LNCAP (cell line): ENCODE measurements at regions not wholly inside any gene's neighbourhood (a gene's known extent, or its start where the extent isn't known, plus 50 kb on each side); places are given as distances from the start of the nearest gene placed in this dataset.

Source experiments
- TF ChIP-seq, protein P1 (sequence below): fragments of 450-650 bp; IDR thresholded peaks from 2 replicates; pipeline ENCODE4 v1.5.1; 2017; ENCODE audit warnings: mild to moderate bottlenecking

- TF ChIP-seq, protein P1, sequence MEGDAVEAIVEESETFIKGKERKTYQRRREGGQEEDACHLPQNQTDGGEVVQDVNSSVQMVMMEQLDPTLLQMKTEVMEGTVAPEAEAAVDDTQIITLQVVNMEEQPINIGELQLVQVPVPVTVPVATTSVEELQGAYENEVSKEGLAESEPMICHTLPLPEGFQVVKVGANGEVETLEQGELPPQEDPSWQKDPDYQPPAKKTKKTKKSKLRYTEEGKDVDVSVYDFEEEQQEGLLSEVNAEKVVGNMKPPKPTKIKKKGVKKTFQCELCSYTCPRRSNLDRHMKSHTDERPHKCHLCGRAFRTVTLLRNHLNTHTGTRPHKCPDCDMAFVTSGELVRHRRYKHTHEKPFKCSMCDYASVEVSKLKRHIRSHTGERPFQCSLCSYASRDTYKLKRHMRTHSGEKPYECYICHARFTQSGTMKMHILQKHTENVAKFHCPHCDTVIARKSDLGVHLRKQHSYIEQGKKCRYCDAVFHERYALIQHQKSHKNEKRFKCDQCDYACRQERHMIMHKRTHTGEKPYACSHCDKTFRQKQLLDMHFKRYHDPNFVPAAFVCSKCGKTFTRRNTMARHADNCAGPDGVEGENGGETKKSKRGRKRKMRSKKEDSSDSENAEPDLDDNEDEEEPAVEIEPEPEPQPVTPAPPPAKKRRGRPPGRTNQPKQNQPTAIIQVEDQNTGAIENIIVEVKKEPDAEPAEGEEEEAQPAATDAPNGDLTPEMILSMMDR, result no peak
These were observed 186.4 kb upstream of the PTGFR start for GRCh38 chr1:78304341-78304740.

DNA sequence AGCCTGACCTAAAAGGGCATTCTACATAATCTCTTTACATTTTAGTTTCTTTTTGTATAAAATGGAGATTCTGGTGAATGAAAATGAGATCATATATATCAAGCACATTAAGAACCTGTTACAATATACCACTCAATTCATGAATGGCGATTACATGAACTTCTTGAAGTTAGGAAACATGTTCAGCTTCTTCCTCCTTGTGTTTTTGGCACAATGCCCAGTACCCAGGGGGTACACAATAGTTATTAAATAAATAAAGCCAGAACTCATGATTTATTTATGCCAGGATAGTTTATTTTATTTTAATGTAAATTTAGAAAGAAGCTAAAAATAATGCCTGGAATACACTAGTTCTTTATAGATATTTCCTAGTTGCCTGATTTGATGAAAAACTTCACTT lies 186.0 kb upstream of the PTGFR start:
- TF ChIP-seq, protein P1, result no peak

- TF ChIP-seq, protein P1, result no peak
These were observed 172.8 kb upstream of the PTGFR start for GRCh38 chr1:78318011-78318410.

DNA sequence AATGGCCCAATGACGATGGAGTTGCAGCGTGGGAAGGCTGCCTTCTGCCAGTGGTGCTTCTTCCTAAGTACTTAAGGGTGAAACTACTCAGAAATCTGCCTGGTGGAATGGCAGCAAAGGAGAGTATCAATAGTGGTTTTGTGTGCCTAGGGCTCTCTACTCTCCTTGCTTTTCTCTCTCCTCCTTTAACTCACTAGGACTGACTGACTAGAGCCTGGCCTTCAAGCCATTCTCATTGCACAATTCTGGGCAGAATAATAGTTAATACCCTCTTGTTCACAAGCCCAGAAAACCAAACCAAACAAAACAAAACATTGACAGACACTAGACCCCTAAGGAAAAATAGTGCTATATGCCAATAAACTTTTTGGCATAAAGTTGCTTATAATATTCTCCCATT lies 171.2 kb upstream of the PTGFR start:
- TF ChIP-seq, protein P1, result no peak

DNA sequence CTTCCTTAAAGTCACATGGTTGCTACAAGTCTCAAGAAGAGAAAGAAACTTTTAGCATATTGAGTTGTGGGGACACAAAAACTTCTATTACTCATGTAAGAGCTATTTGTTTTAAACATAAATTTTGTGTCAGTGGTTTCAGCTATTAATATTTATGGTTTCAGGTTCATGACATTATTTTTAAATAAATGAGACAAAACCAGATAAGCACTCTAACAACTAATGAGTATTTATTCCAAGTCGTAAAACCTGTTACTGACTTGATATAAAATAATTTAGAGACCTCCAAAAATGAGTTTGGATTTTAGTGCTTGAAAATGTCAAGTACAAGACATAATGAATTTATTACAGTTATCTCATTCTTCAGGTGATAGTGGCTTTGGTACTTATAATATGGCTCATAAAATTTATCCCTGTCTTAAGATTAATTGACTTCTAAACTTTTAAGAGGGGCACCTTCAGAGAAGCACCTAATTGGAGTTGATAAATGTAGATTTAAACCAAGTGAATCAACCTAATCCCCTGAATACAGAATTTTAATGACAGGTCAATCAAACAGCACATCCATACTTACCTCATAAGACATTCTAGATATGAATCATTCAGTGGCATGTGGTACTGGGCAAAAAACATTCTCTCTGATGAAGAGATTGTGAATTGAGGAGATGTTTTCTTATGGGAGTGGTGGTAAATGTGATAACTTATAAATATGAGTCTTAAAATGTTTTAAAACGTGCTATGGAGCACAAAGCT lies 167.7 kb upstream of the PTGFR start:
- TF ChIP-seq, protein P1, result no peak

- TF ChIP-seq, protein P1, result no peak
These were observed 165.5 kb upstream of the PTGFR start for GRCh38 chr1:78325293-78325692.

- TF ChIP-seq, protein P1, result no peak
These were observed 161.3 kb upstream of the PTGFR start for GRCh38 chr1:78329475-78329874.

GRCh38 chr1:78331799-78332198 lies 159.0 kb upstream of the PTGFR start:
- TF ChIP-seq, protein P1, result no peak
